OCI-LY3 (cell line): ENCODE measurements at regions not wholly inside any gene's neighbourhood (a gene's known extent, or its start where the extent isn't known, plus 50 kb on each side); places are given as distances from the start of the nearest gene placed in this dataset.
"Not testable (repeated sequence)": the region's sequence is repeated elsewhere in the genome, so short reads cannot be mapped to it uniquely, and the experiment has no call there.

Source experiments
- EZH2phosphoT487 ChIP-seq: fragments of 200-600 bp; shearing (Covaris generic); IDR thresholded peaks from 2 replicates; pipeline ENCODE4 v1.6.1; 2018; ENCODE audit warnings: antibody characterized with exemption, mixed run types, low read depth
- TF ChIP-seq, protein P1 (sequence below): fragments of 200-600, 300-600 bp; sonication (generic); IDR thresholded peaks from 2 replicates; pipeline ENCODE4 v1.5.1; 2014; ENCODE audit warnings: antibody characterized with exemption, low read length, low read depth

DNA sequence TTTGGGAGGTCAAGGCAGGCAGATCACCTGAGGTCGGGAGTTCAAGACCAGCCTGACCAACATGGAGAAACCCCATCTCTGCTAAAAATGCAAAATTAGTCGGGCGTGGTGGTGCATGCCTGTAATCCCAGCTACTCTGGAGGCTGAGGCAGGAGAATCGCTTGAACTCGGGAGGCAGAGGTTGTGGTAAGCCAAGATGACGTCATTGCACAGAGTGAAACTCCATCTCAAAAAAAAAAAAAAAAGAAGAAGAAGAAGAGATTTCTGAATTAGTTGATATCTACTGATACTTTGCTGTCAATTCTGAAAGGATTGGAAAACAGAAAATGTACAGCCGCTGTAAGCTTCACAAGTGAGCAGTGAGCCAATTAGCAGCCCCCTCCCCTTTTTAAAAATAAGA is 144.4 kb upstream of the RREB1 start:
- TF ChIP-seq, protein P1, sequence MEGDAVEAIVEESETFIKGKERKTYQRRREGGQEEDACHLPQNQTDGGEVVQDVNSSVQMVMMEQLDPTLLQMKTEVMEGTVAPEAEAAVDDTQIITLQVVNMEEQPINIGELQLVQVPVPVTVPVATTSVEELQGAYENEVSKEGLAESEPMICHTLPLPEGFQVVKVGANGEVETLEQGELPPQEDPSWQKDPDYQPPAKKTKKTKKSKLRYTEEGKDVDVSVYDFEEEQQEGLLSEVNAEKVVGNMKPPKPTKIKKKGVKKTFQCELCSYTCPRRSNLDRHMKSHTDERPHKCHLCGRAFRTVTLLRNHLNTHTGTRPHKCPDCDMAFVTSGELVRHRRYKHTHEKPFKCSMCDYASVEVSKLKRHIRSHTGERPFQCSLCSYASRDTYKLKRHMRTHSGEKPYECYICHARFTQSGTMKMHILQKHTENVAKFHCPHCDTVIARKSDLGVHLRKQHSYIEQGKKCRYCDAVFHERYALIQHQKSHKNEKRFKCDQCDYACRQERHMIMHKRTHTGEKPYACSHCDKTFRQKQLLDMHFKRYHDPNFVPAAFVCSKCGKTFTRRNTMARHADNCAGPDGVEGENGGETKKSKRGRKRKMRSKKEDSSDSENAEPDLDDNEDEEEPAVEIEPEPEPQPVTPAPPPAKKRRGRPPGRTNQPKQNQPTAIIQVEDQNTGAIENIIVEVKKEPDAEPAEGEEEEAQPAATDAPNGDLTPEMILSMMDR = not testable (repeated sequence)
- not testable (repeated sequence) for TF ChIP-seq EZH2phosphoT487
